ENCODE measurements at regions not wholly inside any gene's neighbourhood (a gene's known extent, or its start where the extent isn't known, plus 50 kb on each side); places are given as distances from the start of the nearest gene placed in this dataset.
A peak's percentile ranks its signal among the peaks of the same experiment; 100 is the strongest.

DNA sequence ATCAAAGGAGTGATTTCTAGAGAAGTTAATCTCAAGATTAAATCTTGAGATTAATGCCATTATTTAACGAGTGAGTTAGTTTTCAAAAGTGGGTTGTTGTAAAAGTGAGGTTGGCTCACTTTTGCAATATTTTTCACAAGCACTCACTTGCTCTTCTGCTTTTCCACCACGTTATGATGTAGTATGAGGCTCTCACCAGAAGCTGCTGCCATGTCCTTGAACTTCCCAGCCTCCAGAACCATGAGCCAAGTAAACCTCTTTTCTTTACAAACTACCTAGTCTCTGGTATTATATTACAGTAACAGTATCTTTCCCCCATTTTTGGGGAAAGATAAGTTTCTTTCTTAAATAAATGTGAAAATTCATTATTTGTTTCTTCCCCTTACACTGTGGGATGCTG is 227.6 kb upstream of the ZFP64 start:
- DNase-seq, result no peak
- H3K27me3 ChIP-seq (replicated peaks in 1 of 7), result no peaks in the 10 kb centered on the region
- no peaks in the 10 kb centered on the region for H3K4me1 ChIP-seq
- WGBS, 5 donors, result 68 to 76% (median 70%) methylated on average over 2 of the region's 2 CpGs
- H3K36me3 ChIP-seq, result no peaks in the 10 kb centered on the region
- H3K4me3 ChIP-seq, result no peak overlapping the region
- intact Hi-C loops (cut with DNase I; ENCODE audit: low total_unique reads), result no loop called here
- TF ChIP-seq POLR2AphosphoS5 (IDR thresholded peaks at IDR 0.05) (no peak), POLR2A (IDR thresholded peaks at IDR 0.05) (no peak)
- TF ChIP-seq, protein P1, sequence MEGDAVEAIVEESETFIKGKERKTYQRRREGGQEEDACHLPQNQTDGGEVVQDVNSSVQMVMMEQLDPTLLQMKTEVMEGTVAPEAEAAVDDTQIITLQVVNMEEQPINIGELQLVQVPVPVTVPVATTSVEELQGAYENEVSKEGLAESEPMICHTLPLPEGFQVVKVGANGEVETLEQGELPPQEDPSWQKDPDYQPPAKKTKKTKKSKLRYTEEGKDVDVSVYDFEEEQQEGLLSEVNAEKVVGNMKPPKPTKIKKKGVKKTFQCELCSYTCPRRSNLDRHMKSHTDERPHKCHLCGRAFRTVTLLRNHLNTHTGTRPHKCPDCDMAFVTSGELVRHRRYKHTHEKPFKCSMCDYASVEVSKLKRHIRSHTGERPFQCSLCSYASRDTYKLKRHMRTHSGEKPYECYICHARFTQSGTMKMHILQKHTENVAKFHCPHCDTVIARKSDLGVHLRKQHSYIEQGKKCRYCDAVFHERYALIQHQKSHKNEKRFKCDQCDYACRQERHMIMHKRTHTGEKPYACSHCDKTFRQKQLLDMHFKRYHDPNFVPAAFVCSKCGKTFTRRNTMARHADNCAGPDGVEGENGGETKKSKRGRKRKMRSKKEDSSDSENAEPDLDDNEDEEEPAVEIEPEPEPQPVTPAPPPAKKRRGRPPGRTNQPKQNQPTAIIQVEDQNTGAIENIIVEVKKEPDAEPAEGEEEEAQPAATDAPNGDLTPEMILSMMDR (IDR thresholded peaks at IDR 0.05 in 8 of 11, conservative IDR thresholded peaks at IDR 0.05 in 3 of 11), result no peak
- H3K9me3 ChIP-seq, result peaks cover 0 to 18% (median 12%) of the 10 kb centered on the region in 8 donors
- no peak overlapping the region for H3K27ac ChIP-seq

DNA sequence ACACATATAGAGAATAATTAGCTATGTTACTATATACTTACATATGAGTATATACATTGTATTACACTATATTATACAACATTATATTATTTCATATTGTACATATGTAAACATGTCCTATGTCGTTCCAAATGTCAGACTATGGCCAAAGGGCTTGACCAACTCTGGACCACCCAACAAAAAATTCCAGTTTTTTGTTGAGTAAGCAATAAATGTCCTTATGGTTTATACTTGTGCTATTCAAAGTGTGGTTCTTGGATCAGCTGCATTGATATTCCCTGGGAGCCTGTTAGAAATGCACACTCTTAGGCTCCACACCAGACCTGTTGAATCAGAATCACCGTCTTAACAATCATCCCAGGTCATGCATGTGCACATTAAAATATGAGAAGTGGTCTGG is 225.4 kb upstream of the ZFP64 start:
- no peaks in the 10 kb centered on the region for H3K4me1 ChIP-seq
- no peaks in the 10 kb centered on the region for H3K36me3 ChIP-seq
- intact Hi-C loops (cut with DNase I; ENCODE audit: low total_unique reads), result no loop called here
- peaks cover 0 to 31% (median 19%) of the 10 kb centered on the region in 8 donors for H3K9me3 ChIP-seq
- H3K4me3 ChIP-seq, result no peak overlapping the region
- TF ChIP-seq, protein P1 (IDR thresholded peaks at IDR 0.05 in 8 of 11, conservative IDR thresholded peaks at IDR 0.05 in 3 of 11), result no peak
- TF ChIP-seq POLR2AphosphoS5 (IDR thresholded peaks at IDR 0.05) (no peak), POLR2A (IDR thresholded peaks at IDR 0.05) (no peak)
- H3K27ac ChIP-seq, result no peak overlapping the region
- no peaks in the 10 kb centered on the region for H3K27me3 ChIP-seq (replicated peaks in 1 of 7)
- no peak for DNase-seq
- WGBS, 5 donors, result 73 to 92% (median 81%) methylated on average over 2 of the region's 2 CpGs

DNA sequence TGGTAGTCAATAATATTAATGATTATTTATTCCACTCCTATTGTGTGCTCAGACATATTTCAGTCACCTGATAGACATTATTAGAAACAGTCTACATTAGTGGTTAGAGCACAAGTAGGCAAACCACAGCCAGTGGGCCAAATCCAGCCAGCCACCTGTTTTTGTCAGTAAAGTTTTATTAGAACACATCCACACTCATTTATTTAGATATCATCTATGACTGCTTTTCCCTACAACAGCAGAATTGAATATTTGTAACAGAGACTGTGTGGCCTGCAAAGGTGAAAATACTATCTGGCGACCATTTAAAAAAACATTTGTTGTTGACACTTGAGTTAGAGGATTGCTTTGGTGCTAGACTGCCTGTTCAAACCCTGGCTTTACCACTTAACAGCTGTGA is 220.0 kb upstream of the ZFP64 start:
- DNase-seq, result no peak
- H3K36me3 ChIP-seq, result no peaks in the 10 kb centered on the region
- WGBS, 5 donors, result 83 to 97% (median 88%) methylated on average over 1 of the region's 1 CpG

DNA sequence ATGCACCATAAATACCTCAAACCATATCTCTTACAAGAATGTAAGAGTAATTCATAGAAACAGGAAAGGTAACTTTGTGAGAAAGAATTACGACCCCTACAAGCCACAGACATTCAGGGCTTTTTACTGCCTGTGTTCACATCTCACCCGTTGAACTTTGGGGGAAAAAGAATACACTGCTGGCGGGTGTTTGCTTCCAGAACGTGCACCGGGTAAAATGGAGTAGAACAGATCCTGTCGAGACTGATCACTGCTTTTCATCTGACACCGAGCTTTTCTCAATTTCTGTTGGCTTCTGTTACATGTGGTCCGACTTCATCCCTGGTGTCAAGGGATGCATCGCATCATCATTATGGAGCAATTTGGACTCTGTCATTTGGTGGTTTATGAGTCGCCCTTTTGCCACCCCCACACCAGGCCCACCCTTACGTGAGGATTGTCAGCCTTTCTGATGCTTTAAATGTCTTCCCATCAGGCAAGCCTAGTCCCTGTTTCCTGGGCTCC is 219.2 kb upstream of the ZFP64 start:
- WGBS, 5 donors, result 63 to 70% (median 66%) methylated on average over 11 of the region's 11 CpGs

More for the DNA sequence above, 220.0 kb upstream of the ZFP64 start:
- H3K27me3 ChIP-seq (replicated peaks in 1 of 7), result no peaks in the 10 kb centered on the region
- H3K4me1 ChIP-seq, result peaks cover 0 to 18% (median 0%) of the 10 kb centered on the region in 6 donors
- peaks cover 0 to 16% (median 6%) of the 10 kb centered on the region in 8 donors for H3K9me3 ChIP-seq
- TF ChIP-seq POLR2A (IDR thresholded peaks at IDR 0.05) (no peak), POLR2AphosphoS5 (IDR thresholded peaks at IDR 0.05) (no peak)
- TF ChIP-seq, protein P1 (IDR thresholded peaks at IDR 0.05 in 8 of 11, conservative IDR thresholded peaks at IDR 0.05 in 3 of 11), result no peak
- peak overlapping the region in 3 of 8 donors; percentile 56 to 78 (median 68) for H3K27ac ChIP-seq
- no peak overlapping the region for H3K4me3 ChIP-seq
- intact Hi-C loops (cut with DNase I; ENCODE audit: low total_unique reads), result no loop called here

More for the DNA sequence above, 219.2 kb upstream of the ZFP64 start:
- Histone ChIP-seq H3K36me3 (no peaks in the 10 kb centered on the region), H3K27me3 (replicated peaks in 1 of 7) (no peaks in the 10 kb centered on the region), H3K27ac (peak overlapping the region in 5 of 8 donors; percentile 8 to 78 (median 56)), H3K4me1 (peaks cover 0 to 23% (median 1%) of the 10 kb centered on the region in 6 donors), H3K4me3 (no peak overlapping the region), H3K9me3 (peaks cover 0 to 16% (median 6%) of the 10 kb centered on the region in 8 donors)
- intact Hi-C loops (cut with DNase I; ENCODE audit: low total_unique reads), result no loop called here
- TF ChIP-seq, protein P1 (IDR thresholded peaks at IDR 0.05 in 8 of 11, conservative IDR thresholded peaks at IDR 0.05 in 3 of 11), result no peak
- no peak for TF ChIP-seq POLR2A (IDR thresholded peaks at IDR 0.05)
- no peak for TF ChIP-seq POLR2AphosphoS5 (IDR thresholded peaks at IDR 0.05)
- DNase-seq, result no peak

Measured in spleen (tissue), 11 donors.